ENCODE measurements at regions not wholly inside any gene's neighbourhood (a gene's known extent, or its start where the extent isn't known, plus 50 kb on each side); places are given as distances from the start of the nearest gene placed in this dataset.

GRCh38 chr13:60286707-60287106 lies 110.3 kb upstream of the TDRD3 start:
- DNase-seq, result no peak

DNA sequence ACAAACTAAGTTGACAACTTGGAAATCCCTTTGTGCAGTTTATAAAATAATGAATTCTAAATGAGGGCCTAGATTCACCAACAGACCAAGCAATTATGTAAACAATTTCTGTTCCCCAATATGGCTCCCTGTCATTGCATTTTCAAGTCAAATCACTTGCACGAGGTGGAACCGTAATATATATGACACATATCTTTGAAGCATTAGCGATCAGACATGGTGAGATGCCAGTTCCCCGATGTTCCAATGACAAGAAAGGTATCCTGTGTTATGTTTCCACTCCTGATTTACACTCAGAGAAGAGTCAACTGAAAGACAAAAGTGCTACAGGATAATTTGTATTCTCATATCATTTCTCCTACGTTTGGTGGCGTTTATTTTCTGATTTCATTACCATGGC lies 108.5 kb upstream of the TDRD3 start:
- DNase-seq, result no peak

GRCh38 chr13:60303166-60303565 lies 93.9 kb upstream of the TDRD3 start:
- DNase-seq, result no peak

DNA sequence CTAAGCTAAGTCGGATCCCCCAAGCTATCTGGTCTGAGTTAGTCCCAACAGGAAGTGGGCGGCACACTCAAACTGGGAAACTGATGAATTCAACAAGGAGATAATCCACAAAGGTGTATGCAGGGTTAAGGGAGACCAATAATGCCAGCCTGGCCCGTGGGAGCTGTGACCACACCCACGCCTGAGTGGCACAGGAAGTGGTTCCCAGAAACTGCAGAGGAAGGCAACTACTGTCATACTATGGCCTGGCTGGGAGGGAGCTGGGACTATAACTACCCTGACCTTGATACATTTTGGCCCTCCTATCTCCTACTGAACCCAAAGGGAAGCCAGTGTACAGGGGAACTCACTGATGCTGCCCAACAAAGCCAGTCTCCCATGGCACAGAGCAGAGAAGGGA lies 85.5 kb upstream of the TDRD3 start:
- no peak for DNase-seq

DNA sequence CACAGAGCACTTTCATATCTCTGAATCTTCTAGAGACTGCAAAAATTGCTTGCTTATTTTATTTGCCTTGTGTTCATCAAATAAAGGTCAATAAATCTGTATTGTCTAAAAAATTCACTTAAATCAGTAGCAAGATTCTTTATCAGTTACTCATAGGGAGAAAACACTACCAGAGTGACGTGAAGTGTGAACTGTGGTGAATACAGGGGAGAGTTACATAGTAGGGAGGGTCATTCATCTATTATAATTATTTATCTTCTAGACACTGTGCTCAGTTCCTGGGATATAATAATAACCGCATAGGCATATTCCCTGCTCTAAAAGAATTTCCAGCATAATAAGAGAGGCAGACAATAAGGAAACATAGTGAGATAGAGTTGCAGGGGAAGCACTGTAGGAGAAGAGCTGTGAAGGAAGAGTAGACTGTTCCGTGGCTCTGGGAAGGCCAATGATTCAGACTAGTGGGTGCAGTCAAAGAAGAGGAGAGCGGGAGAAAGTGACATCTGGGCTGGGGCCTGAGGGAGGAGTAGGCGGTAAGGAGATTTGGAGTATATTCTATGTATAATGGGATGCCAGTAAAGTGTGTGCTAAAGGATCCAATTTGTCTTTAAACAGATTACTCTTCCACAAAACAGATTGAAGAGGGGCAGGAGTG lies 84.0 kb upstream of the TDRD3 start:
- DNase-seq, result no peak

DNA sequence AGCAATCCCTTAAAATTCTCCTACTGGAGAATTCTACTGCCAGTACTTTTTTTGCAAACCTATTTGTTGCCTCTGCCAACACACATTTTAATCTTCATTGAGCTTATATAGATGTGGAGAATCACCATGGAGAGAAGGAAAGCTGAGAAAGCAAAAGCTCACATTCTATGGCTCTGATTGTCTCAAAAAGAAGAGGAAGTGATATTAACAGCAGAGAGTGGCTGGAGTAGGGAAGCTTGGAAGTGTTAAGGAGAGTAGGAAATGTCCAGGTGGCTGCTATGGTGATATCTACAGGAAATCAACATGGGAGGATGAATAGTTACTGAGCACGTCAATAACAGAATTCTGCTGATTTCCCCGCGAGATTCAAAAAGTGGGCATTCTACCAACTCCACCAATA lies 78.8 kb upstream of the TDRD3 start:
- DNase-seq, result no peak

GRCh38 chr13:60324131-60324530 lies 72.9 kb upstream of the TDRD3 start:
- DNase-seq, result no peak

DNA sequence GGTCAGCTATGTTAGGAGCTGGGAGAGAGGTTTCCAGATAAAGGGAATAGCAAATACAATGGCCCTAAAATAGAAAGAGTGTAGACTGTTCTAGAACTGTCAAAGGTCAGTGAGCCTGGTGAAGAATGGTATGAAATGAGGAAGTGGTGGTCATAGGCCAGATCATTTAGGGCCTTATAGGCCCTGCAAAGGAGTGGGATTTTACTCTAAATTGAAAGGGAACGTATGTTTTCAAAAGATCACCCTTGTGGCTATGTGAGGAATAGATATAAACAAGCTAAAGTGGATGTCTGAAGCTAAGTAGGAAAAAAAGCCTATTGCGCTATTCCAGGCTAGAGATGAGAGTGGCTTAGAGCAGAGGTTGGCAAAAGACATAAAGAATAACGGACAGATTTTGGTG lies 70.7 kb upstream of the TDRD3 start:
- no peak for DNase-seq

GRCh38 chr13:60327511-60327910 lies 69.5 kb upstream of the TDRD3 start:
- no peak for DNase-seq

DNA sequence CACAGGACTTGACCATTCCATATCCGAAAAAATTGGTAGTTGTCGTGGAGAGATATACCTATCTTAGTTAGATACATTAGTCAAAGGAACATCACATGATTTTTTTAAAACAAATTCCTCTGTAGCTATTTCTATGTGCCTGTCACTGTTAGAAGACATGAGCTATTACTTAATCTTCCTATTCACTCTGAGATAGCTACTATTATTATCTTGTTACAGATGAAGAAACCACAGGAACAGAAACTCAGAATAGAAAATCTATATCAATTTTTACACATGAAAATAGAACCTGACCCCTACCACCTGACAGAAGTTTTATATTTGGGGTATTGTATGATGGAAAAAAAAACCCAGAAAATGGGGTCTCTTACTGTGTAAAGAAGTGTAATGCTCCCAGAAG lies 68.9 kb upstream of the TDRD3 start:
- DNase-seq, result no peak

DNA sequence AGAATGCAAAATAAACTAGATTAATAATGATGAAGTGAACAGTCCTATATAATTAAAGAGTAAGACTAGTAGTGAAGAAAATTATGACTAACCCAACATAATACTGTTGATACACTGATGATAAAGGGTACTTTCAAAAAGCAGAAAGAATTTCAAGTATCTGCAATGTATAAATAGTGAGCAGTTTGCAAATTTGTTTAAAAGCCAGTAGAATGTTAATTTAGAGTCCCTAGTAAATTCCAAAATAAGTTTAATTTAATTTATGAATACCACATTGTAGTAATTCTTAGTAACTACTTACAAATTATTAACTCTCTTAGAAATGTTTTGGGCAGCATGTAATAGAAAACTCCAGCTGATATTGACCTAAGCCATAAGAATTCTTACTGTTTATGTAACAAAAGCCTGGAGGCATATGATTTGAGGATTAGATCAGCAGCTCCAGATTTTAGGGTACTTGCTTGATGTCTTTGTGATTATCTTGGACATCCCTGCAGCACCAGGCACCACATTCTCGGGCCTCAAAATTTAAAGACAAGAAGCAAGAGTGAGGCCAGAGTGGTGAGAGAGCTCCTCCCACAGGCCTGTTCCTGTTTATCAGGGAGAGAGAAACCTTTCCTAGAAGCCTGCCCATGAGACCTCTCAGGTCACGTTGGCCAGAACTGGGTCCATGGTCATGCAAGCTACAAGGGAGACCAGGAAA lies 67.6 kb upstream of the TDRD3 start:
- peak; percentile 4 for DNase-seq

- no peak for DNase-seq
Measured at GRCh38 chr13:60331249-60332012, 65.6 kb upstream of the TDRD3 start.

DNA sequence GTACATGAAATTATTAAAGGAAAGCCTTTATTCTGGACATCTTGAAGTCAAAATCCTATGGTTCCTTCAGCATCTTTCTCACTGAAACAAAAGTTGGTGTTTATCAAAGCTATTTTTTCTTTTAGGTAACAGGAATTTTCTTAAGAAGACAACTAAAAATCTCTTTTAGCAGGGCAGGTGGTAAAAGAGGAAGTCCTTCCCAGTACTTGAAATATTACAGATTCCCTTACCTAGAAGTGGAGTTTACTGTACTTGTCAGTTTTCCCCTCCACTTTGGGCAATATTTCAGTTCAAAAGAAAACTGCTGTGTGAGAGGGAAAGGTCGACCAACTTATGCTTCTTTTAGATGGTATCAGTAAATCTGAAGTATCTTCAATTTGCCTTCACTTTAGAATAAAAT lies 64.3 kb upstream of the TDRD3 start:
- DNase-seq, result no peak

DNA sequence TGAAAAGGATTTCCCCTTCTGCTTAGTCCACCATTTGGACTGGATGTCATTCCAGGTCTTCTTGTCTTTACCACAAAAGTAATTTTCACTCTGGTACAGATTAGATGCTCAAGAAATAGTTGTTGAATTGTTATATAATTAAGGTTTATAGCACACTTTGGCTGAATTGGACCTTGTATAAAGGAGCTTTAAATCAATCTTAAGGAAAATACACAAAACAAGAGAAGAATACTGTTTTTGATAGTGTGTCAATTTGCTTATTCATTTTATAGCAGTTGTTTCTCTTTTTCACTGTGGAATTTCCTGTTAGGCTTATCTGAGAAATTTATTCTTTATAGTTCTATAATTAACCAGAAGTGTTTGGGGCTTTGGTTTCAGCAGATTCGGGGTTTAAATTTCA lies 62.7 kb upstream of the TDRD3 start:
- no peak for DNase-seq

- no peak for DNase-seq
Measured at GRCh38 chr13:60335531-60335930, 61.5 kb upstream of the TDRD3 start.

DNA sequence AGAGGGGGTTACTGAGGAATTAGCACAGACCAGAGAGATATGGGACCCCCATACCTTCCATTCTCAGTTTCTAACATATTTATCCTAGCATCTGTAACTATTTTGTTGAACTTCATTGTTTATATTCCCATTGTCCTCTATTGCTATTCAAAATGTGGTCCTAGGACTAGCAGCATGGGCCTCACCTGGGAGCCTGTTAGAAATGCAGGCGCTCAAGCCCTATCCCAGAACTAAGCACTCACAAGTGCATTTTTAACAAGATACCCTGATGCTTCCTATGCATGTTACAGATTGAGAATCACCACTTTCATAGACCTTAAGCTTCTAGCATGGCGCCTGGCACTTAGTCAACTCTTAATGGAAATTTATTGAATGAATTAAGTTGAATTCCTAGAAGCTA lies 58.3 kb upstream of the TDRD3 start:
- DNase-seq, result no peak

GRCh38 chr13:60343978-60344377 lies 53.0 kb upstream of the TDRD3 start:
- no peak for DNase-seq

GRCh38 chr13:60347174-60347573 lies 49.8 kb upstream of the TDRD3 start:
- no peak for DNase-seq
